ENCODE measurements at regions not wholly inside any gene's neighbourhood (a gene's known extent, or its start where the extent isn't known, plus 50 kb on each side); places are given as distances from the start of the nearest gene placed in this dataset.

DNA sequence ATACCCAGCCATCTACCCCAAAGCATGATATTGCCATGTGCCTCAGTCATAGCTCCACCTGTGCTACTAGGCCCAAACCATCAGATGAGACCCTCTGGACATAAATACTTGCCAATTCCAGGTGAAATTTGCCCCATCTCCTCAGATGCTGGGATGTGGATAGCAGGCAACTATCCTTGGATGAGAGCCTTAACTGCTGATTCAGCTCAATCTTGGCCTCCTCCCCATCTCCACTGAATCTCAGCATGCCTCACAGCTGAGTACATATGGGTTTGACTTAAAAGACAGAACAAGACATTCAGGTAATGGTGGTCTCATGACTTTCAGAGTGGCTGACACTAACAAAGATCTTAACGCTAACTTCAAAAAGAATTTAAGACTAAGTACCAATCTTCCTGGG is 50.8 kb upstream of the KLHL13 start:
- no peak for DNase-seq
- Mint-ChIP-seq H3K27me3 (no peaks in the 10 kb centered on the region), H3K4me1 (no peaks in the 10 kb centered on the region), H3K4me3 (no peak overlapping the region), H3K27ac (no peak overlapping the region), H3K9me3 (no peaks in the 10 kb centered on the region)
- ATAC-seq: no peak

DNA sequence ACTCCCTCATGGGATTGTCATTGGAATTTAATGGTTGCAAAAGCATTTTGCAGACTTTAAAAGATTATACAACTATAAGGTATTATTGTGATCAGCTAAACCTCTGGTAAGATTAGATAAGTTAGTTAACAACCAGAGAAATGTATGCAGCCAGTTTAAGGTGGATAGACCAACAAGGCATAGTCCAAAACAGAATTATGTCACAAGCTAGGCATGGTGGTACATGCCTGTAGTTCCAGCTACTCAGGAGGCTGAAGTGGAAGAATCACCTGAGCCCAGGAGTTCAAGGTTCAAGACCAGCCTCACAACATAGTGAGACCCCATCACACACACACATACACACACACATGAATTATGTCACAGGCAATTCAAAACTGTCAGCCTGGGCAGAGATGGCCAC is 54.7 kb upstream of the KLHL13 start:
- no peaks in the 10 kb centered on the region for H3K27me3 Mint-ChIP-seq
- H3K4me1 Mint-ChIP-seq: no peaks in the 10 kb centered on the region
- H3K9me3 Mint-ChIP-seq: no peaks in the 10 kb centered on the region
- ATAC-seq (no peak), DNase-seq (no peak)
- H3K27ac Mint-ChIP-seq: no peak overlapping the region
- H3K4me3 Mint-ChIP-seq: no peak overlapping the region

DNA sequence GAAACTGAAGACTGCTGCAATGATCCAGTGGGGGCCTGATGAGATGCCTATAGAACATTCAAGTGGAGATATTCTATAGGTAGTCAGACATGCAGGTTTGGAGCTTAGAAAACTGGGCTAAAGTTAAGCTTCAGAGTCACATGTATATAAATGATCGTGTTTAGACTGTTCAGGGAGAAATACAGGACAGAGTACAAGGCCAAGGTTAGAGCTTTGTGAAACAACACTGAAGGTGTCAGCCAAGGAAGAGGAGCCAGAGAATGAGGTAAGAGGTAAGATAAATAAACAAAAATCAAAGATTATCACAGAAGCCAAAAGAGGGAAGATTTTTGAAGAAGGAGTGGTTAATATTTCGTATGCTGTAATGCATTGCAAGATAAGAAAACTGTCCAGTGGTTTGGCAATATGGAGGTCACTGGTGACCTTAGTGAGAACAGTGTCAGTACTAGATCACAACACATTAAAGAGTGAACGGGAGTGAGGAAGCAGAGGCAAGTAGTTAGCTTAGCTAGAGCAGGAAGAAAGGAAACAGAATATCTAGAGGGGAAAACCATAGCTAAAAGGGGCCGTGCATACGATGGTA is 58.0 kb upstream of the KLHL13 start:
- DNase-seq: no peak
- no peaks in the 10 kb centered on the region for H3K27me3 Mint-ChIP-seq
- H3K4me3 Mint-ChIP-seq: no peak overlapping the region
- ATAC-seq: no peak
- no peak overlapping the region for H3K27ac Mint-ChIP-seq
- H3K4me1 Mint-ChIP-seq: no peaks in the 10 kb centered on the region
- H3K9me3 Mint-ChIP-seq: no peaks in the 10 kb centered on the region

DNA sequence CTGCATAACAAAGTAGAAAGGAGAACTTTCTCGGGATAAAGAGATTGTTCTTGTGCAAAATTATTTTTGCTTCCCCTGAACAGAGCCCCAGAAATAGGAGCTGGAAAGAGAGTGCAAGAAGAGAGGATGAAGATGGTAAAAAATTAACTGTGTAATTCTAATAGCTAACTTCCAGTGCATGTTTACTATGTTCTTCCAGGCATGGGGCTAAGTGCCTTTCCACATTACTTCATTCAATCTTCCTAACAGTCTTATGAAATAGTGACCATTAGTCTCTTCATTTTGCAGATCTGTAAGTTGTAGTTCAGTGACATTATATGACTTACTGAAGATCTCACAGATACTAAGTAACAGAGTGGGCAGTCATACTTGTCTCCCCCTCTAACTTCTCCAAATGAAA is 61.1 kb upstream of the KLHL13 start:
- H3K27me3 Mint-ChIP-seq: no peaks in the 10 kb centered on the region
- no peaks in the 10 kb centered on the region for H3K9me3 Mint-ChIP-seq
- ATAC-seq (no peak), DNase-seq (no peak)
- no peak overlapping the region for H3K4me3 Mint-ChIP-seq
- H3K4me1 Mint-ChIP-seq: no peaks in the 10 kb centered on the region
- no peak overlapping the region for H3K27ac Mint-ChIP-seq

DNA sequence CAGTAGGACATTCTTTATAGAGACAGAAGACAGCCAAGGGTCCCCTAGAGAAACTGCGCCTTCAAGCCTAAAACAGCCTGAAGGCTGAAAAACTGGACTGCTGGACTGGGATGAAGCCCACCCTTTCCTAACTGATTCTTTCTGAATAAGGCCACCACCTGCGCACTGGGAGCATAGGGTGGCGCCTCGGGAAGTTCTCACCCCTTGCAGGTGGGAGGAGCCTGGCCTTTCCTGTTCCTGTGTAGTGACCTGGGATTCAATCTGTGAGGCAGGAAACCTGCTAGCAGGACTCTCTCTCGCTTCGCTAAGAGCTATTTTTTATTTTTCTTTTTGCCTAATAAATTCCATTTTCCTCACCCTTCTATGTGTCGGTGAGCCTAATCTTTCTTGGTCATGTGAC is 61.8 kb upstream of the KLHL13 start:
- H3K4me1 Mint-ChIP-seq: no peaks in the 10 kb centered on the region
- DNase-seq (no peak), ATAC-seq (no peak)
- H3K27me3 Mint-ChIP-seq: no peaks in the 10 kb centered on the region
- H3K9me3 Mint-ChIP-seq: no peaks in the 10 kb centered on the region
- H3K27ac Mint-ChIP-seq: no peak overlapping the region
- no peak overlapping the region for H3K4me3 Mint-ChIP-seq

DNA sequence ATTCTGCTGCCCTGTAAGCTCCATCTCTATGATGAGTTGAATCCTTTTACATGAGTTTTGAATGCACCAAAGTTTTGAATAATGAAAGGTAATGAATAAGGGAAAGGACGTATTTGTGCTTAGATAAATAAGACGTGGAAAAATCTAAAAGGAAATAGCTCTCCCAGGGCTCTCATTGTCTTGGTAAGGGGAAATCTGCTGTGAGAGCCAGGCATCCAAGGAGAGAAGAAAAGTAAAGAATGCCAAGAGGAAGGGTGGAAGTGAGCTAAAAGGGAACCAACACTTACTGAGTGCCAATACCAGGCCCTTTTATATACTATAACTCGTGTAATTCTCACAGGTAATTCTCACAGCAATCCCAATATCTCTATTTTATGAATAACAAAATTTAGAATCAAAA is 62.6 kb upstream of the KLHL13 start:
- ATAC-seq (no peak), DNase-seq (no peak)
- no peak overlapping the region for H3K27ac Mint-ChIP-seq
- no peaks in the 10 kb centered on the region for H3K4me1 Mint-ChIP-seq
- no peak overlapping the region for H3K4me3 Mint-ChIP-seq
- no peaks in the 10 kb centered on the region for H3K27me3 Mint-ChIP-seq
- H3K9me3 Mint-ChIP-seq: no peaks in the 10 kb centered on the region

DNA sequence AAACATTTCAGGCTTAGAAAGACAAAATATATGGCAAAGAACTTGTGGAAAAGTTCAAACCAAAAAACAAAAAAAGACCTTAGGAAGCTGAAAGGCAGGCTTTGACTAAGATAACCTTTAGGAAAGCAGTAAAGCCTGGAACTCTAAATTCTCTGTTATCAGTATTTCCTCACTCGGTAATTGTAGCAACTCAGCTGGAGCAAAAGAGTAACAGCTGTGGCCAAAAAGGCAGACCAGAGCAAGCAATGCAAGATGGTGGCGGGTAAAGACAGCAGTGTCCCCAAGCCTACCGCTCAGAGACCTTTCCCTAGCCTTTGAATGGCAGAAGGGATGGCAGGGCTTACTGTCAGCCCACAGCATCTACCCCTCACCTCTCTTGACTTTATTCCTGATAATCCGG is 63.1 kb upstream of the KLHL13 start:
- H3K27ac Mint-ChIP-seq: no peak overlapping the region
- no peak for DNase-seq
- ATAC-seq: no peak
- H3K9me3 Mint-ChIP-seq: no peaks in the 10 kb centered on the region
- no peak overlapping the region for H3K4me3 Mint-ChIP-seq
- H3K27me3 Mint-ChIP-seq: no peaks in the 10 kb centered on the region
- H3K4me1 Mint-ChIP-seq: no peaks in the 10 kb centered on the region

DNA sequence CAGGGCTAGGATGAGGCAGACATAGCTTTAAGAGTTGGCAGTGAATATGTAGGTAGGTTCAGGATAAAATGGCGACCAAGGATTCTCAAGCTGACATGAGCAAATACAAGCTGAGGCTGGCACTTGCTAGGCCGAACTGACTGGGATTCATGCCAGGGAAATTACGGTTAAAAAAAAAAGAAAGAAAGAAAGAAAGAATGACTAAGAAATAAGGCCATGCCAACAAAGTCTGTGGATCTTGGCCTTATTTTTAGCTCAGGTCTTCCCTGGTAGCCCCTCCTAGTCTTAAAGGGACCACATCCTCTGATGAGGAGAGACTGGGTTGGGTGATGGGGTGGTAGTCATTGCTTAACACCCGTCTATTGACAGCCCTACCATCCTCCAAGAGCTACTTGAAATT is 64.4 kb upstream of the KLHL13 start:
- no peak for DNase-seq
- H3K4me1 Mint-ChIP-seq: no peaks in the 10 kb centered on the region
- H3K27ac Mint-ChIP-seq: no peak overlapping the region
- no peaks in the 10 kb centered on the region for H3K27me3 Mint-ChIP-seq
- no peak for ATAC-seq
- H3K4me3 Mint-ChIP-seq: no peak overlapping the region
- H3K9me3 Mint-ChIP-seq: no peaks in the 10 kb centered on the region

DNA sequence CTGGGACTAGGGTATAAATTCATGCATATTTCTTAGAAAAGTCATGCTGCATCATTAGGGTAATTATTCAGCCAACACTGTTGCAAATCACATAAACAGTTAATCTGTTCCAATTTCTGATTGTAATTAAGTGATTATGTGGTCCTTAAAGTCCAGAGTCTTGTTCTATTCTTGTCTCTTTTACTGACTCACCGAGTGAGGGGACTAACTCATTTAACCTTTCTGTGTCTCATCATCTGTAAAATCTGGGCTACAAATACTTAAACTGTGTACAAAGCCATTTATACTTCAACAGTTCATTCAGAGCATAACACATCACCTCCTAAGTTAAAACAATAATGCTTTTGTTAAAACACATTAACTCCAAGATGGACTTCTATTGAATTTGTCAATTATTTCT is 65.4 kb upstream of the KLHL13 start:
- H3K27ac Mint-ChIP-seq: no peak overlapping the region
- H3K4me1 Mint-ChIP-seq: no peaks in the 10 kb centered on the region
- H3K4me3 Mint-ChIP-seq: no peak overlapping the region
- ATAC-seq (no peak), DNase-seq (no peak)
- no peaks in the 10 kb centered on the region for H3K27me3 Mint-ChIP-seq
- no peaks in the 10 kb centered on the region for H3K9me3 Mint-ChIP-seq

DNA sequence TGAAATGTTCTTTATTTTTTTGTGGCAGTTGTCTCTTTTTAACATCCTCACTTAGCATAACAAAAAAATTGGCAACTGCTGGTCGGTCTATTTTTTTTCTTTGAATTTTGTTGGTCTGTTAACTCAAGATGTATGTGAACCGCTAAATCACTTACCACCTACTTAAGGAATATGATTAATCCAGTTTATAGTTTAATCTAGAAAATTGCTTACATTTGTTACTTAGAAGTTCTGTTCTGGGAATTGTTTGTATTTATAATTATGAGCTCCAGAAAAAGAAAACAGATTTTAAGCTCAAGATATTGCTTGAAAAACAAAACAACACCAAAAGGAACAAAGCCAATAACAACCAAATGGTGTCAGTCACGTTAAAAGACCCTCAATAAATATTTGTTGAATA is 66.1 kb upstream of the KLHL13 start:
- no peaks in the 10 kb centered on the region for H3K4me1 Mint-ChIP-seq
- no peak for DNase-seq
- H3K4me3 Mint-ChIP-seq: no peak overlapping the region

DNA sequence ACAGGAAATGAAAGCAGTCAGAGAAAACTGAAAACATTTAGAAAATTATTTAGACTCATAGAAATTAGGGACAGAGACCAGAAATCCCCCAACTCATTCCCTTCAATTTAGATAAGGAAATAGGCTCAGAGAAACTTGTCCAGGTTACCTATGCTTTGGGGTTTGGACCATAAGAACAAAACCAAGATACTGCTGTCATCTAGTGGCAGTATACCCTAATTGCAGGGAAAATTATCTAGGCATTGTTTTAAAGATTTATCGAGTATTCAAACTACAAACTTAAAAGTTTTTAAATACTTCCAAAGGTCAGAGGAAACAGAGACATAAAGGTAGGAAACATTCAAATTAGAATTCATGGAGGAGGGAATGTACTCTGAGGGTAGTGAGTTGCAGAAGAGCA is 67.0 kb upstream of the KLHL13 start:
- H3K4me3 Mint-ChIP-seq: no peak overlapping the region
- DNase-seq: no peak
- H3K4me1 Mint-ChIP-seq: no peaks in the 10 kb centered on the region
- no peaks in the 10 kb centered on the region for H3K9me3 Mint-ChIP-seq
- no peaks in the 10 kb centered on the region for H3K27me3 Mint-ChIP-seq
- H3K27ac Mint-ChIP-seq: no peak overlapping the region
- no peak for ATAC-seq

More for the DNA sequence above, 66.1 kb upstream of the KLHL13 start:
- ATAC-seq: no peak
- H3K9me3 Mint-ChIP-seq: no peaks in the 10 kb centered on the region
- H3K27ac Mint-ChIP-seq: no peak overlapping the region
- H3K27me3 Mint-ChIP-seq: no peaks in the 10 kb centered on the region

DNA sequence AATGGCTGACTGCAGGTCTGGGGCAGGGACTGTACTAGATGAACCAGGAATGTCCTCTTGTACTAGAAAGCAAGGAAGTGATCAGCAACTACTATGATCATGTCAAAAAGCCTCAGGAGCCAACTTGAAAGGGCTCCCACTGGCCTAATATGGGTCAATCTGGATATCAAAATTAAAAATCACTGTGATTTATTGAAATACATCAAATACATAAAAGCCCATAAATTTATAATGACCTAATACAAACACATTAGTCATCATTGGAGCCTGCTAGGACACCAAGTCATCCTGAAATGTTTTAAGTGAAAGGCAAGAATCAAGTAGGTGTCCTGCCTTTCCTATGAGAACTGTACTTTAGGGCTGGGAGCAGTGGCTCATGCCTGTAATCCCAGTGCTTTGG is 70.5 kb upstream of the KLHL13 start:
- no peaks in the 10 kb centered on the region for H3K4me1 Mint-ChIP-seq
- H3K9me3 Mint-ChIP-seq: no peaks in the 10 kb centered on the region
- H3K27ac Mint-ChIP-seq: no peak overlapping the region
- ATAC-seq (no peak), DNase-seq (no peak)
- no peaks in the 10 kb centered on the region for H3K27me3 Mint-ChIP-seq
- H3K4me3 Mint-ChIP-seq: no peak overlapping the region

DNA sequence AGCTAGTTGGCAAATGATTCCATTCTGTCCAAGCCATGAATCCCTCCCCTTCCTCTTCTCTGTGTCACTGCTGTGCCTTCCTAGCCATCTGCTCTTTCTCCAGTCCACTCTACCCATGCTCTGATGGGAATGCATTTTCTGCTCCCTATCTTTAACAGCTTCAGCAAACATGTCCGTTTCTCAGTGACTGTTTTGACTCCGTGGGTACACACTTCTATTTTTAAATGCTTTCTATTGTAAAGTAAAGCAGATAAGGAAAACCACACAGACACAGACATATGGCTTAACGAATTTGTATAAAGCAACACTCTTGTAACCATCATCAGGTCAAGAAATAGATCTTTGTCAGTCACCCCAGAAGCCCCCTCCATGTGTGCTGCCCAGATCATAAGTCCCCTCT is 72.4 kb upstream of the KLHL13 start:
- Mint-ChIP-seq H3K9me3 (no peaks in the 10 kb centered on the region), H3K4me1 (no peaks in the 10 kb centered on the region), H3K27me3 (no peaks in the 10 kb centered on the region), H3K4me3 (no peak overlapping the region), H3K27ac (no peak overlapping the region)
- no peak for ATAC-seq
- no peak for DNase-seq

DNA sequence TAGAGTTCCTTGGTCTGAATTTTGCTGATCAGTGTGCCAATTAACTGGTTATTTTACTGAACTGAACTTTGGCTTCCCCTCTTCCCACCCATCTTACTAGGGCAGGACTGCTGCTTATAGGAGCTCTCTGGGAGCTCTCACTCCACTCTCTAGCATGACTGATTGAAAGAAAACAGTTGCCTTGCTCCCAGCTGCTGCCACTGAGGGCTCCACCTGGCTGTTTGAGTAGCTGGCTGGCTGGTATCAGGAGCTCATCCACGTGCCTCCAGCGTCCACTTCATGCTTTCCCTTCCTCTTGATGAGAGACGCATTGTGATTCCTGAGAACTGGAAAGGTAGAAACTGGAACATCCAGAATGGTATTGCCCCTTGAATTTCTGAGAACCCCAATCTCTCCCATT is 73.0 kb upstream of the KLHL13 start:
- ATAC-seq (no peak), DNase-seq (no peak)
- no peaks in the 10 kb centered on the region for H3K27me3 Mint-ChIP-seq
- no peaks in the 10 kb centered on the region for H3K4me1 Mint-ChIP-seq
- H3K27ac Mint-ChIP-seq: peak overlapping the region in 1 of 2 donors; percentile 9
- no peak overlapping the region for H3K4me3 Mint-ChIP-seq
- no peaks in the 10 kb centered on the region for H3K9me3 Mint-ChIP-seq

DNA sequence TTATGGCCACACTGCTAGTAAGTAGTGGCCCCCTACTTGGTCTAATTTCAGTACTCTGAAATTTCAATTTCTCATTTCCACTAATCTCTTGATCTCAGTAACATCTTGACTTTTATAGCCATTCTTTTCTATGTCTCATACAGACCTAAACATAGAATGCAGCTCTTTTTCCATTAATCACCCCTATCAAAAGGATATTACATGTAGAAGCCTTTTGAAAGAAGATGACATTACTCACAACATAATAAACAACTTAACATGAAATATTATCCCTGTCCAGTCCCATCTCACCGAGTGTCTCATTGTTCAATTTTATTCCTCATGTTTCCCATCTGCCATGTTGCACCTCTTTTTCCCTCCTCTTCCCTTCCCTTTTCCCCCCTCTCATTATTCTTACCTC is 81.1 kb upstream of the KLHL13 start:
- H3K27ac Mint-ChIP-seq: peak overlapping the region in 1 of 2 donors; percentile 48
- no peaks in the 10 kb centered on the region for H3K4me1 Mint-ChIP-seq
- ATAC-seq: no peak
- peaks cover 9% of the 10 kb centered on the region for H3K27me3 Mint-ChIP-seq
- no peak overlapping the region for H3K4me3 Mint-ChIP-seq
- no peak for DNase-seq
- no peaks in the 10 kb centered on the region for H3K9me3 Mint-ChIP-seq

DNA sequence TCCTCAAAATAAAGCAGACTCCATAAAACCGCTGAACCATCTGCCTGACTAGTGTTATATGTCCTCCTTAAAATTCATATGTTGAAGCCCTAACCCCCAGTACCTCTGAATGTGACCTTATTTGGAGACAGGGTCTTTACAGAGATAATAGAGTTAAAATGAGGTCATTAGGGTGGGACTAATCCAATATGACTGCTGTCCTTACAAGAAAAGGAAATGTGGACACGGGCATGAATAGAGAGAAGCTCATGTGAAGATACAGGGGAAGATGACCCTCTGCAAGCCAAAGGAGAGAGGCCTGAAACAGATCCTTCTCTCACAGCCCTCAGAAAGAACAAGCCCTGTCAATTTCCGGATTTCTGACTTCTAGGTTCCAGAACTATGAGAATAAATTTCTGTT is 82.0 kb upstream of the KLHL13 start:
- no peak overlapping the region for H3K4me3 Mint-ChIP-seq
- H3K4me1 Mint-ChIP-seq: no peaks in the 10 kb centered on the region
- ATAC-seq: no peak

DNA sequence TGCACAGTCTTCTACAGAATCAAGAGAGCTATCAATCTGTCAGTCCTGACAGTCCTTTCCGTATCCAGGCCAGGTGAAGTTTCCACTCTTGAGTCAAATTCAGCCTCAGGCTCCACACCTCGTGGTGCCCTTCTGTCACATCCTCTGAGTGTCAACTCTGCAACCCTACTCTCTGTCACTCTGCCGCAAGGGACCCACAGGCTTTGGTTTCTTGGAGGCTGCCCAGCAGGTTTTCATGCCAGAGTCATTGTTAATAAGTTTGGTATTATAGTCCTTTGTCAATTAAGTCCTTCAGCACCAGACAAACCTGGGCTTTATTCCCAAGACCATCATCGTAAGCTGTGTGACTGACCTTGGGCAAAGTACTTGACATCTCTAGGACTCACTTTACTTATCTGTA is 83.4 kb upstream of the KLHL13 start:
- H3K4me3 Mint-ChIP-seq: no peak overlapping the region
- ATAC-seq (no peak), DNase-seq (no peak)
- H3K27me3 Mint-ChIP-seq: peaks cover 9% of the 10 kb centered on the region
- no peaks in the 10 kb centered on the region for H3K4me1 Mint-ChIP-seq
- H3K9me3 Mint-ChIP-seq: no peaks in the 10 kb centered on the region
- H3K27ac Mint-ChIP-seq: no peak overlapping the region

More for the DNA sequence above, 82.0 kb upstream of the KLHL13 start:
- Mint-ChIP-seq H3K9me3 (no peaks in the 10 kb centered on the region), H3K27me3 (peaks cover 9% of the 10 kb centered on the region), H3K27ac (no peak overlapping the region)
- DNase-seq: no peak
